Right atrium auricular region (tissue), 2 donors: ENCODE measurements at regions not wholly inside any gene's neighbourhood (a gene's known extent, or its start where the extent isn't known, plus 50 kb on each side); places are given as distances from the start of the nearest gene placed in this dataset.

Source experiments
- DNase-seq: peaks from one replicate; pipeline ENCODE4 v3.0.0-alpha.2; 2019; ENCODE audit warnings: low spot score
- H3K27ac ChIP-seq, 2 donors: fragments of 200-600 bp; sonication (generic); 1 replicate in 1 of 2; 2 replicates in 1 of 2; pipeline ENCODE4 v1.5.1; 2016 to 2019
- H3K27me3 ChIP-seq, 2 donors: fragments of 200-600 bp; sonication (generic); one replicate each; pipeline versions ENCODE4 v1.5.1 to v1.6.0; 2017 to 2019
- H3K36me3 ChIP-seq: fragments of 200-600 bp; sonication (generic); one replicate; pipeline ENCODE4 v1.5.1; 2016
- H3K4me1 ChIP-seq, 2 donors: fragments of 200-600 bp; sonication (generic); one replicate each; pipeline versions ENCODE4 v1.5.1 to v1.6.0; 2017 to 2019
- H3K4me3 ChIP-seq, 2 donors: fragments of 200-600 bp; sonication (generic); 1 replicate in 1 of 2; 2 replicates in 1 of 2; pipeline ENCODE4 v1.5.1; 2017 to 2019; ENCODE audit warnings: mild to moderate bottlenecking in 1 of 2, moderate library complexity in 1 of 2
- H3K9me3 ChIP-seq, 2 donors: fragments of 200-600 bp; sonication (generic); one replicate each; pipeline ENCODE4 v1.5.1; 2019
- TF ChIP-seq, protein P1 (sequence below), 2 donors: fragments of 200-600 bp; sonication (generic); IDR thresholded peaks; one replicate each; pipeline ENCODE4 v1.5.1; 2019; ENCODE audit warnings: antibody characterized with exemption in 2 of 2

DNA sequence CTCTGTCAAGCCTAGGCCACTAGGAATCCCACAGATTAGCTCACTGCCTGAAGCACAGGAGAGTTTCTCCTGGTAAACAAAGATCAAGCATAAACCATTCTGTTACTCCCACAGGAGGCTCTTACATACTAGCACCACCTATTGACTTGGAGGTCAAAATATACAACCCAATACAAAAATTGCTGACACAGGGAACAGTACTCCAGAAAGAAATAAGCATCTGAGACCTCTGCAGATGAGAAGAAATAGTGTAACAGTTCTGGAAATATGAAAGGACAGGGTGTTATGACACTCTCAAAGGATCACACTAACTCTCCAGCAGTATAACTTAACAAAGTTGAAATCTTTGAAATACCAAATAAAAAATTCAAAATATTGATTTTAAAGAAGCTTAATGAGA, 269.6 kb upstream of the ARRDC3 start:
- no peaks in the 10 kb centered on the region for H3K4me1 ChIP-seq
- no peaks in the 10 kb centered on the region for H3K27me3 ChIP-seq
- TF ChIP-seq, protein P1, sequence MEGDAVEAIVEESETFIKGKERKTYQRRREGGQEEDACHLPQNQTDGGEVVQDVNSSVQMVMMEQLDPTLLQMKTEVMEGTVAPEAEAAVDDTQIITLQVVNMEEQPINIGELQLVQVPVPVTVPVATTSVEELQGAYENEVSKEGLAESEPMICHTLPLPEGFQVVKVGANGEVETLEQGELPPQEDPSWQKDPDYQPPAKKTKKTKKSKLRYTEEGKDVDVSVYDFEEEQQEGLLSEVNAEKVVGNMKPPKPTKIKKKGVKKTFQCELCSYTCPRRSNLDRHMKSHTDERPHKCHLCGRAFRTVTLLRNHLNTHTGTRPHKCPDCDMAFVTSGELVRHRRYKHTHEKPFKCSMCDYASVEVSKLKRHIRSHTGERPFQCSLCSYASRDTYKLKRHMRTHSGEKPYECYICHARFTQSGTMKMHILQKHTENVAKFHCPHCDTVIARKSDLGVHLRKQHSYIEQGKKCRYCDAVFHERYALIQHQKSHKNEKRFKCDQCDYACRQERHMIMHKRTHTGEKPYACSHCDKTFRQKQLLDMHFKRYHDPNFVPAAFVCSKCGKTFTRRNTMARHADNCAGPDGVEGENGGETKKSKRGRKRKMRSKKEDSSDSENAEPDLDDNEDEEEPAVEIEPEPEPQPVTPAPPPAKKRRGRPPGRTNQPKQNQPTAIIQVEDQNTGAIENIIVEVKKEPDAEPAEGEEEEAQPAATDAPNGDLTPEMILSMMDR (IDR thresholded peaks at IDR 0.05) = no peak
- no peak overlapping the region for H3K27ac ChIP-seq
- no peaks in the 10 kb centered on the region for H3K36me3 ChIP-seq
- DNase-seq = no peak
- peaks cover 0 to 30% of the 10 kb centered on the region in 2 donors for H3K9me3 ChIP-seq
- no peak overlapping the region for H3K4me3 ChIP-seq

DNA sequence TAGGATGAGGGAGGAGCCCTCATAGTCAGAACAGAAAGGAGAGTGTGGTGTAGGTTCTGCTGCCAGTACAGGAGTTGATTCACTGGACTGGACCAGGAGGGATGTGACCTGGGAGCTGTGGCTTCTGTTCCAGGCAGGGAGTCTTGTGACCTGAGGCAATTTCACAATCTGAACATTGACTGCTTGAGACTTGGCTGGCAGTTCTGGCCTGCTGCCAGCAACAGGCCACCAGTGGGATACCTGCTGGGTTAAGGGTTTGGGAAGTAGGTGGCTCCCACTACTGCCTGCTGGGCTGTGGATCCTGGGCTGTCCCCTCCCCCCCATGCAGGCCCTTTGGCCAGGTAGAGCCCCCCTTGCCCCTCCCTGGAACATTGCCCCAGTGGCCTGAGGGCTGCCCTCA, 268.6 kb upstream of the ARRDC3 start:
- Histone ChIP-seq H3K27ac (no peak overlapping the region), H3K4me1 (no peaks in the 10 kb centered on the region), H3K36me3 (no peaks in the 10 kb centered on the region), H3K9me3 (peaks cover 0 to 22% of the 10 kb centered on the region in 2 donors), H3K27me3 (no peaks in the 10 kb centered on the region), H3K4me3 (no peak overlapping the region)
- TF ChIP-seq, protein P1 (IDR thresholded peaks at IDR 0.05) = no peak
- no peak for DNase-seq

DNA sequence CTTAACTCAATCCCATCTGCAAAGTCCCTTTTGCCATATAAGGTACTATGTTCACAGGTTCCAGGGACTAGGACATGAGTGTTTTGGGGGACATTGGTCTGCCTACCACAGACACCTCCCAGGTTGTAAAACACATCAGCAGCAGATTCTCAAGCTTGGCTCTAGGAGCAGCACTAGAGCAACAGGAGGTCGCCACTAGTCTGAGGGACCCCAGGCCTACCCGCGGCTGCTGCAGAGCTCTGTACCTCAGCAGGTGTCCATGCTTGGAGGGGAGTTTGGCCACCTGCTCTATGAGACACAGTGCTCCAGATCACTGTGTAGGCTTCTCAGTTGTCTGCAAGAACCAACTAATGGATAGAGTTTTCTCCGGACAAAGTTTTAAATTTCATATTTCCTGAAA, 262.2 kb upstream of the ARRDC3 start:
- TF ChIP-seq, protein P1 (IDR thresholded peaks at IDR 0.05) = no peak
- DNase-seq = no peak
- H3K36me3 ChIP-seq = no peaks in the 10 kb centered on the region

DNA sequence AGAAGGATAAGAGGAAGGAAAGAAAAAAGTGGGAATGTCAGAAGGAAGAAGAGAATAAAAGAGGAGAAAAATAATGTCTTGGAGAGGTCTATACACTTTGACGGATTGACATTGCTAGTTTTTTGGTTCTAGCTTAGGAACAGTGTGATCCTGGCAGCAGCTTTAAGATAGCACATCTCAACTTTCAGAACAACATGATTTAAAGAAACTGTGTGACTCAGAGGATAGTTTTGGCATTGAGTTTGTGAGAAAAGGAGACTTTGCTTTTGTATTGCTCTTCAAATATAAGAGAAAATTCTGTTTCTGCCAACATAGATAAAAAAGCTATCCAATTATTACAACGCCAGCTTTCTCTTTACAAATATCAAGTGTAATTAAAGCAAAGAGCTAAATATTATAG, 260.7 kb upstream of the ARRDC3 start:
- DNase-seq = no peak
- H3K36me3 ChIP-seq = no peaks in the 10 kb centered on the region
- H3K27me3 ChIP-seq = no peaks in the 10 kb centered on the region
- TF ChIP-seq, protein P1 (IDR thresholded peaks at IDR 0.05) = no peak
- no peaks in the 10 kb centered on the region for H3K9me3 ChIP-seq
- H3K4me1 ChIP-seq = no peaks in the 10 kb centered on the region
- no peak overlapping the region for H3K27ac ChIP-seq
- no peak overlapping the region for H3K4me3 ChIP-seq

More for the DNA sequence above, 262.2 kb upstream of the ARRDC3 start:
- Histone ChIP-seq H3K4me3 (no peak overlapping the region), H3K27ac (no peak overlapping the region), H3K4me1 (no peaks in the 10 kb centered on the region), H3K9me3 (no peaks in the 10 kb centered on the region), H3K27me3 (no peaks in the 10 kb centered on the region)

DNA sequence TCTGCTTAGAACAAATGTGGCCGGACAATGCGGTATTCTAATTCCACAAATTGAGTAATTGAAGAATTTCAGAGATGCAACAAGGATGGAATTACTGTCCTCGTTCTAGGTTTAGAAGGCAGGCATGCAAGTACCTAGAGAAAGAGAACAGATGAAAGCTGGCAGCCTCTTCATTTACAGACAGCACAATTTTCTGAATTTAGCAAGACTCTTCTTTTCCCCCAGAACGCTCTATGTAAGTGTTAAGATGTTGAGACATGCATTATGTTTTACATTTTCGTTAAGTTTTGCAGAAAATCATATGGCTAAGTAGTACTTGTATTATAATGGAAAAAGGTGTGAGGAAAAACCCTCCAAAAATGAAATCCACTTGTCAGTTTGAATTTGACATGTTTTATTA, 259.5 kb upstream of the ARRDC3 start:
- no peak overlapping the region for H3K4me3 ChIP-seq
- no peaks in the 10 kb centered on the region for H3K27me3 ChIP-seq
- no peaks in the 10 kb centered on the region for H3K9me3 ChIP-seq
- no peak overlapping the region for H3K27ac ChIP-seq
- DNase-seq = no peak
- no peaks in the 10 kb centered on the region for H3K4me1 ChIP-seq
- TF ChIP-seq, protein P1 (IDR thresholded peaks at IDR 0.05) = no peak
- no peaks in the 10 kb centered on the region for H3K36me3 ChIP-seq

DNA sequence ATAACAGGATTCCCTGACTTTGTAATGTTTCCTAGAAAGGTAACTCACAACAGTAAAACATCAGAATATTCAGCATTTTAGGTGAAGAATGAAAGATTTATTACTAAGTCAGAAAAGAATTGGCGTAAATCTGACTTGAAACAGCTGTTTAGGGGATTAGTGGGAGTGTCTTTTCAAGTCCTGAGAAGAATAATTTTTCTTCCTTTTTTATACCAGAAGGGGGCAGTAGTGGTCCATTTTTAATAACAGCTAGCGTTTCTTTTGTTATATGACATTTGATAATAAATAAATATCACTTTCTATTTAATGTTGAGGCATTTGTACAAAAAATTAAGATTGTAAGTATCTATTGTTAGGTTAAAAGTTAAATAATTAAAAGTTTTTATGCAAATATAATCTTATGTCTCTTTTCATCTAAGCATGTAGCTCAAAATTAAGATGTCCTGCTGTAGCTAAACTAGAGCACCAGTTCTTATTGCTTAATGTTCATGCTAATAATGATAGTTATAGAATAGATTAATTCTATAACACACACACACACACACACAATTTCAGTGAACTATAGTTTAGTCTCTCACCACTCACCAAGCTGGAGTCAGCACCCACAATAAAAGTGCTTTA, 258.7 kb upstream of the ARRDC3 start:
- Histone ChIP-seq H3K27me3 (no peaks in the 10 kb centered on the region), H3K9me3 (no peaks in the 10 kb centered on the region), H3K27ac (no peak overlapping the region), H3K4me3 (no peak overlapping the region), H3K4me1 (no peaks in the 10 kb centered on the region), H3K36me3 (no peaks in the 10 kb centered on the region)
- TF ChIP-seq, protein P1 (IDR thresholded peaks at IDR 0.05) = peak; percentile 39 to 73
- DNase-seq = no peak
